Urinary bladder (tissue), 3 donors: ENCODE measurements at regions not wholly inside any gene's neighbourhood (a gene's known extent, or its start where the extent isn't known, plus 50 kb on each side); places are given as distances from the start of the nearest gene placed in this dataset.
"Not testable (repeated sequence)": the region's sequence is repeated elsewhere in the genome, so short reads cannot be mapped to it uniquely, and the experiment has no call there.

Experiments
- DNase-seq: peaks from one replicate; pipeline ENCODE4 v3.0.0-alpha.2; 2015; ENCODE audit errors: extremely low spot score
- H3K27ac ChIP-seq: one replicate; pipeline ENCODE4 v1.5.1; 2013; ENCODE audit warnings: low read depth, mild to moderate bottlenecking, moderate library complexity
- H3K36me3 ChIP-seq: one replicate; pipeline ENCODE4 v1.6.1; 2013; ENCODE audit warnings: mild to moderate bottlenecking, moderate library complexity; ENCODE audit not compliant: insufficient read depth
- H3K4me1 ChIP-seq: one replicate; pipeline ENCODE4 v1.6.1; 2013; ENCODE audit warnings: mild to moderate bottlenecking, moderate library complexity; ENCODE audit not compliant: insufficient read depth
- H3K4me3 ChIP-seq: one replicate; pipeline ENCODE4 v1.5.1; 2013; ENCODE audit warnings: low read depth, low read length
- WGBS: extraction: QIAGEN DNeasy Blood & Tissue Kit; methylation state at CpG from one replicate; pipeline ENCODE4 v1.1.7; 2013; 5-methylcytosine and 5-hydroxymethylcytosine counted together
- donor health status: healthy with polysubstance abuse.
- donor health status: healthy.

DNA sequence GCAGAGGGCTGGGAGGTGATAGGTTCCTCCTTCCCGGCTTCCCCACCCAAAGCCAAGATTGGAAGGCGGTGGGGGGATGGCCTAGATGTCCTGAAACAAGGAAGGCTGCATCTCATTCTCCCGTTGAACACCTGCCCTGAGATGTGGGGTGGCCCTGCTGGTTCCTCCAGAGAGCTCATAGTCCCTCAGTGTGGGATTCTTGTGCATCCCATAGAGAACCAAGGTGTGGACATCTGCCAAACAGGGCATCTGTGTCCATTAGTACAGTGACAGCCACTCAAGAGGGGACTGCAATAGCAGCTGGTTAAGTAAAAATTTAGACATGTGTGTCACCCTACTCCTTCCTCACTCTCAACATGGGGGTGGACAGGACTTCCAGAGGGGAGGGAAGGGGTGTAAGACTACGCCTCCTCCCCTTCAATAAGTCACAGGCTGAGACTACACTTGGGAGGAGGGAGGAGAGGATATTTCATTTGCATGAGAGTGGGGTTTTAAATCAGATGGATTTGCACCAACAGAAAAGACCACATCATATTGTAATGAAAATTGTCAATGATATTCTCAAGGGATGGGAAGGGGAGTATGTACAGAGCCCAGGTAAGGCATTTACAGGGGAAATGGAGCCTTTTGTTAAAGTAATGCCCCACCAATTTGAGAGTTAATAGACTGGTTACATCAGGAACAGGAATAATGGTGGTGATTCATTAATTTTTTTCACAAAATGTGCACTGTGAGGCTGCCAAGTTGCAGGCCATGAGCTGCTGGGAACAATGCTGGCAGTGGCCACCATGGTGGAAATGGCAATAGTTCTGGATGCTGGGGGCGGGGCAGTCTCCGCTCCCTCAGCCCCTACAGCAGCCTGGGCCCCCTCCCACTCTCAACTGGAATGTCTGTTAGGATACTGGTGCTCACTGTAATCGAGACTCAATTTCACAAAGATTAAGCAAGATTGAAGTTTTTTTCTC lies 80.6 kb downstream of the TEX51 start:
- Histone ChIP-seq H3K27ac (no peak overlapping the region), H3K36me3 (no peaks in the 10 kb centered on the region), H3K4me3 (no peak overlapping the region), H3K4me1 (no peaks in the 10 kb centered on the region)
- DNase-seq: no peak
- 82% methylated on average over 7 of the region's 7 CpGs for WGBS

DNA sequence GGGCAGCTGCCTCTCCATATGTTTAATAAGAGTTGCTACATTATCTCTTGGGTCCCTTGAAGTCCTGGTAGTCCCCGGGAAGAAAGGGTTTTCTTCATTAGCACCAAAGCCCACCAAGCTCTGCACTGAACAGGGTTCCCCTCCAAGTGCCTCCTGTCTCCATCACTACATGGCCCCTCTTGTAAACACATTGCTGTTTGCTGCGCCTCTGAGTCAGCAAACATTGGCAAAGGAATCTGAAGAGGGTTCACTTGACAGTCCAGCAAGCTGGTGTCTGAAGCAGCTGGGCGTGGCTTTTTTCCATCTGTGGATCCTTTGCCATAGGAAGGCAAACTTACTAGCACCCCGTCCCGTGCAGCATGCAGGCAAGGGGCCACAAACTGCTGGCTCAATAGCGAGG lies 82.8 kb downstream of the TEX51 start:
- Histone ChIP-seq H3K36me3 (no peaks in the 10 kb centered on the region), H3K4me1 (no peaks in the 10 kb centered on the region), H3K4me3 (no peak overlapping the region), H3K27ac (no peak overlapping the region)
- 61% methylated on average over 6 of the region's 6 CpGs for WGBS
- no peak for DNase-seq

DNA sequence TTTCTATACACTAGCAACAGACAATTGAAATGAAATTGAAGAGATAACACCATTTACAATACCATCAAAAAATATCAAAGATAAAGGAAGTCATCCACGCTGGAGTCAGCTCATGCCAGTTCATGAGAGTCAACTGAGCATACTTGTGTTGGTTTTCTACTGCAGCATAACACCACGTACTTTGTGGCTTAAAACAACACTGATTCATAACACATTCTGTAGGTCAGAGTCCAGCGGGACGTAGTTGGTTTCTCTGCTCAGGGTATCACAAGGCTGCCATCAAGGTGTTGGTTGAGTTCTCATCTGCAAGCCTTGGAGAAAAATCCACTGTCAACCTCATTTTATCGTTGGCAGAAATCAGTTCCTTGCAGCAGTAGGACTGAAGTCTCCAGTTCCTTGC lies 84.2 kb downstream of the TEX51 start:
- 88% methylated on average over 5 of the region's 5 CpGs for WGBS
- no peak for DNase-seq
- Histone ChIP-seq H3K4me3 (no peak overlapping the region), H3K36me3 (no peaks in the 10 kb centered on the region), H3K4me1 (no peaks in the 10 kb centered on the region), H3K27ac (no peak overlapping the region)

DNA sequence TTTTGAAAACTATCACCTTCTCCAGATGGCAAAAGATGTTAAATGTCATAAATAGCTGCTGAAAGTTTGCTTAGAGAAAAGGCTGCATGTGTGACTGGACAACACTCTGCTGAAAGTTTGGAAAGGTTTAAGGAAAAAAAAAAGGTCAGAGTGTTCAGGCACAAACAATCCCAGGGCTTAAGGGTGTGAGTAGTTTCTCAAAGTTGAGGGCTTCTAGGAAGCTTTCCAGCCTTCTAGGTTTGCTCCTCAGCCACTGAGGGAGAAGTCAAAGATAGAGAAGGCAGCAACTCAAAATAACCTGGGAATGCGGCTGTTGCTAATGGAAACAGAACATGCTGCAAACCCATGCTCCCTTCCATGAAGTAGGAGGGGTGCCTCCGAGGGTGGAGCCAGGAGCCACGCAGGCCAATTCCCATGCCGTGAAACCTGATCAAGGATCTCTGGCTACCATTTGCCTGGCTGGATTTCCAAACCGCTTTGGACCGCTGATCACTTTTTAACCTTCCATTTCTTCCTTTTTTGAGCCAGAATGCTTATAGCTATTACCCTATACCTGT lies 88.0 kb downstream of the TEX51 start:
- H3K4me3 ChIP-seq: no peak overlapping the region
- no peaks in the 10 kb centered on the region for H3K4me1 ChIP-seq
- 47% methylated on average over 6 of the region's 6 CpGs for WGBS
- no peaks in the 10 kb centered on the region for H3K36me3 ChIP-seq
- H3K27ac ChIP-seq: no peak overlapping the region
- DNase-seq: no peak

DNA sequence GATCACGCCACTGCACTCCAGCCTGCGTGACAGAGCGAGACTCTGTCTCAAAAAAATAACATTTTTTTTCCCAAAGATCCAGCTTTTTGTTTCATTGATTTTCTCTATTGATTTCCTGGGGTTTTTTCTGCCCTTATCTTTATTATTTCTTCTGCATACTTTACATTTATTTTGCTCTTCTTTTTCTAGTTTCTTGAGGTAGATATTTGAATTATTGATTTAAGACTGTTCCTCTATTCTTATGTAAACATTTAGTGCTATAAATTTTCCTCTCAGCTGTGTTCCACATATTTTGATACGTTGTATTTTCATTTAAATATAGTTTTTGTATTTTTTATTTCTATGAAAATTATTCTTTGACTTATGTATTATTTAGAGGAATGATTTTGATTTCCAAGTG lies 89.8 kb downstream of the TEX51 start:
- WGBS: 68% methylated on average over 4 of the region's 4 CpGs
- Histone ChIP-seq H3K4me1 (no peaks in the 10 kb centered on the region), H3K27ac (no peak overlapping the region), H3K36me3 (no peaks in the 10 kb centered on the region), H3K4me3 (no peak overlapping the region)
- DNase-seq: no peak

DNA sequence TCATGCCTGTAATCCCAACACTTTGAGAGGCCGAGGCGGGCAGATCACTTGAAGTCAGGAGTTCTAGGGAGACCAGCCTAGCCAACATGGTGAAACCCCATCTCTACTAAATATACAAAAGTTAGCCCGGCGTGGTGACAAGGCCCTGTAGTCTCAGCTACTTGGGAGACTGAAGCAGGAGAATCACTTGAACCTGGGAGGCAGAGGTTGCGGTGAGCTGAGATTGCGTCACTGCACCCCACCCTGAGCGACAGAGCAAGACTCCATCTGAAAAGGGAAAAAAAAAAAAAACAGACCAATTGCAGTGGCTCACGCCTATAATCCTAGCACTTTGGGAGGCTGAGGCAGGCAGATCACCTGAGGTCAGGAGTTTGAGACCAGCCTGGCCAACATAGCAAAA lies 90.4 kb downstream of the TEX51 start:
- DNase-seq, H3K4me3 ChIP-seq, H3K36me3 ChIP-seq, H3K4me1 ChIP-seq, H3K27ac ChIP-seq: not testable (repeated sequence)
- WGBS: 92% methylated on average over 8 of the region's 8 CpGs

DNA sequence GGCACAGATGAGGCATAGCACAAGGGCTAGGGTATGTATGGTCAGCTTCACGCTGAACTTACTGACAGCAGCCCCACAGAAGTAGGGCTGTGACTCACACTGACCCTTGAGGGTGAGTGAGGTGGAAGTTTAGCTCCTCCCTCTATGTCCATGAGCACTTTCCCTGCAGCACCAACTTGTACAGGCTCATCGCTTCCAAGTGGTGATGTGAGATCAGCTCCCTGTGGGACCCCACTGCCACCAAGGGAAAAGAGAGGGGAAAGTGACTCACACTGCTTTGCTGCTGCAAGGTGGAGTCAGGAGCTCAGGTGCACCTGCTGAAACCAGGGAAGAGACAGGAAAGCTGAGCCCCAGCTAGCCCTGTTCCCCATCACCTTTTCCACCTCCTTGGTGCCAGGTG lies 91.5 kb downstream of the TEX51 start:
- Histone ChIP-seq H3K36me3 (no peaks in the 10 kb centered on the region), H3K27ac (no peak overlapping the region), H3K4me3 (no peak overlapping the region), H3K4me1 (no peaks in the 10 kb centered on the region)
- whole genome bisulfite sequencing: 86% methylated on average over 2 of the region's 2 CpGs
- DNase-seq: no peak

DNA sequence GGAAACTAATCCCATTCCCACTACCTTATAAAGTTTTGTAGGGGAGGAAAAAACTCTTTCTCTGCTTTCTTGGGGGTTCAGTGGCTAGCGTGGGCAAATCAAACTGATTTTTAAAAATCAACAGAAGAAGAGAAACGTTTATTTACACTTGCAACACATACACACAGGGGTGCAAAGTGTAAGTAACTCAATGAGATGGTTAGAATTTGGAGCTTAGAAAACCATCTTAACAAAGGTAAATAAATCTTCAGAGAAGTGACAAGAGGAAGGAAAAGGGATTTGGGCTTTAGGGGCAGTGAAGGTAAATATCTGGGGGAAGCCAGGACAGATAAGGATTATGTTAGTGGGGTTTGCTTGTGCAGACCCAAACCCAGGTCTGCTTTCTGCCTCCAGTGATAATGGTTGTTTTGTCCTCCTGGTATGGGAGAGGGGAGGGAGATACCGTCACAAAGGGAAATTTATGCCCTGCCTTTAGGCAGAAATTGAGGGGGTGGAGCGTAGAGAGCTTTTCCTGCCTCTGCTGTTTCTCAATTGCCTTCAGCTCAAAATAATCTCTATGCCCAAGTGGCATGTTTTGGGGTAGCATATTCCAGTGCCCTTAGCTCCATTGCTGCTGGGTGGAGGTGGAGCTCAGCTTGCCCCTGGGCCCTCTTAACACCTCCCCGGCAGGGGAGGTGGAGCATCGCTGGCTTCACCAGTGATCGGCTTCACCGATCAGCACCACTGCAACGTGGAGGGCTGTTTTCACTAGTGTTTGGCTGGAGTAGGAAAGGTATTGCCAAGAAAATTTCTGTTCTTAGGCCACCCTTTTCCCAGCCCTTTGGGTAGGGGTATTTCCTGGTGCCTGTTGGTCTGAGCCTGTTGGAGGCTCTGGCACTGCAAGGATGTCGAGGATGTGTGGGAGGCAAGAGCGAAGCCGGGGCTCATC lies 92.2 kb downstream of the TEX51 start:
- Histone ChIP-seq H3K4me3 (no peak overlapping the region), H3K27ac (no peak overlapping the region)
- 71% methylated on average over 12 of the region's 12 CpGs for WGBS

DNA sequence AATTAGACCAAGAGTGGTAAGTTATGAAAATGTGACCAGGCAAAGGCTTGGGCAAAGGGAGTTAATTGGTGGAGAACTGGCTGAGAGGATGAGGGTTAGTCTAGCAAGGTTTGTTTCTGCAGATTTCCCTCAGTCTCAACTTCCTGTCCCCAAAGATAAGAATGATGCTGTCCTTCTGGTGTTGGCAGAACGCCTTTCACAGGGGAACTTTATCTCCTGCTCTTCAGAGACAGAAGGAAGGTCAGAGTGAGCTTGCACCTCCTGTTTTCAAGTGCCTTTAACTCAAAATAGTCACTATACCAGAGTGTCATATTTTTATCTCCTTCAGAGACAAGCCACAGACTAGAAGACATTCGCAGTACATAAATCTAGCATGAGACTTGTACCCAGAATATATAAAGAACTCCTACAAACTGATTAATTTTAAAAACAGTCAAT lies 95.7 kb downstream of the TEX51 start:
- H3K4me1 ChIP-seq: no peaks in the 10 kb centered on the region
- no peak overlapping the region for H3K27ac ChIP-seq
- no peaks in the 10 kb centered on the region for H3K36me3 ChIP-seq
- 68% methylated on average over 2 of the region's 2 CpGs for WGBS
- H3K4me3 ChIP-seq: no peak overlapping the region
- DNase-seq: no peak

More for the DNA sequence above, 92.2 kb downstream of the TEX51 start:
- DNase-seq: no peak
- Histone ChIP-seq H3K36me3 (no peaks in the 10 kb centered on the region), H3K4me1 (no peaks in the 10 kb centered on the region)

DNA sequence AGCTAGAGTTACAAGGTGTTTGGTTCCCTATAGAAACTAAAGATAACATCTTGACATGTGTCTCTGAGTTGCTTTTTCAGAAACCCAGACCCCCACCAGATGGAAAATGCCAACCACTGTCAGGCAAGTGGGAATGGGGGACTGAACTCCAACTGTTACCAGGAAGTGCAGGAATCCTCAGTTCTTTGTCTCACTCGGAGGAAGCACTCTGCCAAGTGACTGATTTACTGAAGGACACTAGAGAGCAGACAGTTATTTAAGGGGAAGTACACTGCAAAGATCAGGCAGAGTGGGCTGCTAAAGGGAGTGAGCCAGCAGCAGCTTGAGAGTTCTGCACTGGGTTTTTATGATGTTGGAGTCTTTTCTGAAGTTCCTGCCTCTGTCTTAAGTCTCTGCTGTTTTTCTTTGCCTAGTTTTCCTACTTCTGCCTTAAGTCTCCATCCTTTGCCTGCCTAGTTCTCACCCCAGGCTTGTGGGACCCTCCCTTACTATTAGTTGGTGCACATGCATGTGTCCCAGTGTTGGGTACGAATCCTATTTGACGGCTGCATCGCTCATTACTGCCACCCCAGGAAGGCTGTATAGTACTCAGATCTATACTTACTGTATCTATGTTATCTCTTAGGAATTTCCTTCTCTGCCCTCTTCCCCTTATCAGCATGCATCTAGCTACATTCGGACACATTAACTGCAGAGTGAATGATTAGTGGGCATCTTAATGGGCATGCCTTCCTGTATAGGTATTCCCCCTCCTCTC lies 97.1 kb downstream of the TEX51 start:
- Histone ChIP-seq H3K4me1 (no peaks in the 10 kb centered on the region), H3K36me3 (no peaks in the 10 kb centered on the region), H3K27ac (no peak overlapping the region), H3K4me3 (no peak overlapping the region)
- WGBS: 48% methylated on average over 5 of the region's 5 CpGs
- no peak for DNase-seq

DNA sequence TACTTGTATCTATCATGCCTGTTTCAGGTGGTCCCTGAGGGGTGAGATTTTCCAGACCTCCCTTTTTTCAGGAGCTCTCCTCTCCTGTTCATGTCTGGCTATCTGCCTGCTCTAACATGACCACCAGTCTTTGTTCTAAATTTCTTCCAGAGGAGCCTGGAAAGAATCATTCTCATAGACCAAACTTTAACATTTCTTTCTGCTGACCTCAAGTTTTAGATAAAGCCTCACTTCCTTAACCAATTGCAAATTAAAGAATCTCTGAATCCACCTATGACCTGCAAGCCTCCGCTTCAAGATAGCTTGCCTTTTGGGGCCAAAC lies 97.6 kb downstream of the TEX51 start:
- Histone ChIP-seq H3K27ac (no peak overlapping the region), H3K4me3 (no peak overlapping the region), H3K36me3 (no peaks in the 10 kb centered on the region), H3K4me1 (no peaks in the 10 kb centered on the region)
- no peak for DNase-seq
- 87% methylated on average over 1 of the region's 1 CpG for WGBS
